Coronary artery (tissue), 2 donors: ENCODE measurements at regions not wholly inside any gene's neighbourhood (a gene's known extent, or its start where the extent isn't known, plus 50 kb on each side); places are given as distances from the start of the nearest gene placed in this dataset.

Source experiments
- DNase-seq: peaks from one replicate; pipeline ENCODE4 v3.0.0-alpha.2; 2017; ENCODE audit warnings: low spot score
- H3K27ac ChIP-seq, 2 donors: fragments of 200-600 bp; sonication (generic); one replicate each; pipeline ENCODE4 v1.5.1; 2016 to 2019
- H3K4me3 ChIP-seq: fragments of 200-600 bp; sonication (generic); 2 replicates; pipeline ENCODE4 v1.5.1; 2016; ENCODE audit warnings: mild to moderate bottlenecking, moderate library complexity
- CTCF ChIP-seq: fragments of 200-600 bp; sonication (generic); IDR thresholded peaks from one replicate; pipeline ENCODE4 v1.5.1; 2019; ENCODE audit warnings: antibody characterized with exemption

GRCh38 chr4:79088946-79089691, 149.9 kb upstream of the PAQR3 start:
- DNase-seq = no peak
- no peak for TF ChIP-seq CTCF
- H3K4me3 ChIP-seq = no peak overlapping the region
- no peak overlapping the region for H3K27ac ChIP-seq

GRCh38 chr4:79087071-79087470, 147.8 kb upstream of the PAQR3 start:
- DNase-seq = no peak
- Histone ChIP-seq H3K27ac (no peak overlapping the region), H3K4me3 (no peak overlapping the region)
- TF ChIP-seq CTCF = no peak

- no peak for DNase-seq
- Histone ChIP-seq H3K27ac (no peak overlapping the region), H3K4me3 (no peak overlapping the region)
- TF ChIP-seq CTCF = no peak
These were observed 144.3 kb upstream of the PAQR3 start for GRCh38 chr4:79083406-79084010.

GRCh38 chr4:79082997-79083396, 143.8 kb upstream of the PAQR3 start:
- no peak for DNase-seq
- Histone ChIP-seq H3K27ac (no peak overlapping the region), H3K4me3 (no peak overlapping the region)
- no peak for TF ChIP-seq CTCF

GRCh38 chr4:79081973-79082372, 142.7 kb upstream of the PAQR3 start:
- DNase-seq = no peak
- TF ChIP-seq CTCF = no peak
- H3K27ac ChIP-seq = no peak overlapping the region
- H3K4me3 ChIP-seq = no peak overlapping the region

GRCh38 chr4:79078339-79078738, 139.1 kb upstream of the PAQR3 start:
- TF ChIP-seq CTCF = no peak

GRCh38 chr4:79074040-79074439, 134.8 kb upstream of the PAQR3 start:
- no peak for TF ChIP-seq CTCF
- Histone ChIP-seq H3K27ac (no peak overlapping the region), H3K4me3 (no peak overlapping the region)
- DNase-seq = no peak

More at GRCh38 chr4:79078339-79078738, 139.1 kb upstream of the PAQR3 start:
- no peak overlapping the region for H3K27ac ChIP-seq
- H3K4me3 ChIP-seq = no peak overlapping the region
- no peak for DNase-seq
